ENCODE measurements at regions not wholly inside any gene's neighbourhood (a gene's known extent, or its start where the extent isn't known, plus 50 kb on each side); places are given as distances from the start of the nearest gene placed in this dataset.

DNA sequence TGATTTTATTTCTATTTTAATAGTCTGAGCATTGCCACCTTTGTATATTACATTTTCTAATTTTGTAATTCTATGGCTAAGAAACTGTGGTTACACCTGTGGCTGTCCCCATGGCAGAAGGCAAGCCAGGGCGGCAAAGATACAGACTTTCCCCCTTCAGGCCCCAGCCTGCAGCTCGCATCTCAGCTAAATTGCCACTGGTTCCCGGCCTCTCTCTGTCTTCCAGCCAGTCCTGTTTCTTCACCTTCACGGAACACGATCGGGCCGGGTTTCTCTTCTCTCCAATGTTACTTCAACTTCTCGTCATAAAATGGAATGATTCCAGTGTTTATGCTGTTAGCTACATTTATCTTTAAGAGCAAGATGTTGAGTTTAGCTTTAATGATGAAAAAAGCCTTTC is 124.5 kb upstream of the ZNF507 start:
- intact Hi-C loops (cut with micrococcal nuclease): no loop called here
- TF ChIP-seq, protein P1, sequence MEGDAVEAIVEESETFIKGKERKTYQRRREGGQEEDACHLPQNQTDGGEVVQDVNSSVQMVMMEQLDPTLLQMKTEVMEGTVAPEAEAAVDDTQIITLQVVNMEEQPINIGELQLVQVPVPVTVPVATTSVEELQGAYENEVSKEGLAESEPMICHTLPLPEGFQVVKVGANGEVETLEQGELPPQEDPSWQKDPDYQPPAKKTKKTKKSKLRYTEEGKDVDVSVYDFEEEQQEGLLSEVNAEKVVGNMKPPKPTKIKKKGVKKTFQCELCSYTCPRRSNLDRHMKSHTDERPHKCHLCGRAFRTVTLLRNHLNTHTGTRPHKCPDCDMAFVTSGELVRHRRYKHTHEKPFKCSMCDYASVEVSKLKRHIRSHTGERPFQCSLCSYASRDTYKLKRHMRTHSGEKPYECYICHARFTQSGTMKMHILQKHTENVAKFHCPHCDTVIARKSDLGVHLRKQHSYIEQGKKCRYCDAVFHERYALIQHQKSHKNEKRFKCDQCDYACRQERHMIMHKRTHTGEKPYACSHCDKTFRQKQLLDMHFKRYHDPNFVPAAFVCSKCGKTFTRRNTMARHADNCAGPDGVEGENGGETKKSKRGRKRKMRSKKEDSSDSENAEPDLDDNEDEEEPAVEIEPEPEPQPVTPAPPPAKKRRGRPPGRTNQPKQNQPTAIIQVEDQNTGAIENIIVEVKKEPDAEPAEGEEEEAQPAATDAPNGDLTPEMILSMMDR (IDR thresholded peaks at IDR 0.05; ENCODE audit: unreplicated experiment): no peak
- H3K9me3 Mint-ChIP-seq (ENCODE audit: unreplicated experiment): peaks cover 25% of the 10 kb centered on the region
- H3K27ac Mint-ChIP-seq (ENCODE audit: low read depth, unreplicated experiment): no peak overlapping the region
- BruUV-seq (replicated peaks): no TSS peak
- H3K4me3 Mint-ChIP-seq (ENCODE audit: unreplicated experiment): no peak overlapping the region
- H3K36me3 Mint-ChIP-seq (ENCODE audit: insufficient read depth, unreplicated experiment): no peaks in the 10 kb centered on the region
- CTCF ChIA-PET: interaction anchor here (0.6 kb wide), 2 partner anchors 22 to 1694 kb away, joined by 3 to 4 read pairs; no protein-coding TSS in a partner anchor
- no peak for DNase-seq (ENCODE audit: unreplicated experiment)
- H3K27me3 Mint-ChIP-seq (ENCODE audit: insufficient read depth, unreplicated experiment): no peaks in the 10 kb centered on the region
- POLR2A ChIA-PET: no interaction called here
- no peaks in the 10 kb centered on the region for H3K4me1 Mint-ChIP-seq (ENCODE audit: insufficient read depth, unreplicated experiment)

DNA sequence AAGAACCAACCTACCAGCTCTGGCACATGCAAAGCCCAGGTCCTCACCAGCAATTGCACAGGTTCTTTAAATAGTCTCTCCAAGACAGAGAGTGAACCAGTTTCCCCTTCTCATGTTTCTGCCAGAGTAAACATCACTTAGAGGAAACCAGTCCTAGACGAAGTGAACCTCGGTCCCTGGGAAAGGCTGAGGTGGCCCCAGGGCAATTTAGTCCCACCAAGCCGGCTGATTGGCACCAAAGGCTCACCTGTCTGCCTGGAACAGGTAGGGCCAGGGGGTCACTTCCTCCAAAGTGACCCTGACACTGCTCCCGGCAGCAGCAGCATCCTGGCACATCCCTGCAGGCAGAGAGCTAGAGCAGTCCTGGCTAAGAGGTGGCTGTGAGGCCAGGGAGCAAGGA is 122.9 kb upstream of the ZNF507 start:
- no peaks in the 10 kb centered on the region for H3K4me1 Mint-ChIP-seq (ENCODE audit: insufficient read depth, unreplicated experiment)
- H3K36me3 Mint-ChIP-seq (ENCODE audit: insufficient read depth, unreplicated experiment): no peaks in the 10 kb centered on the region
- POLR2A ChIA-PET: no interaction called here

DNA sequence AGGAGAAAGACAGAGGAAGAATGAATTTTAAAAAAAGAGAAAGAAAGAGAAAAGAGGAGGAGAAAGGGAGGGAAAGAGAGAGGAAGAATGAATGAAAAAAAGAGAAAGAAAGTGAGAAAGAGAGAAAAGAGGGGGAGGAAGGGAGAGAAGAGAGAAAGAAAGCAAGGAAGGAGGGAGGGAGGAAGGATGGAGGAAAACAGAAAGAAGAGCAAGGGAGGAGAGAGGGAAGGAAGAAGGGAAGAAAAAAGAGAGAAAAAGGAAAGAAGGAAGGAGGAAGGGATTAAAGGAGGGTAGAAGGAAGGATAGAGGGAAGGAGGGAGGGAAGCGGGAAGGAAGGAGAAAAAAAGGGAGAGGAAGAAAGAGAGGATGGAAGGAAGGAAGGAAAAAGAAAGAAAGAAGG is 122.3 kb upstream of the ZNF507 start:
- Mint-ChIP-seq H3K36me3 (ENCODE audit: insufficient read depth, unreplicated experiment) (no peaks in the 10 kb centered on the region), H3K9me3 (ENCODE audit: unreplicated experiment) (peaks cover 22% of the 10 kb centered on the region), H3K4me3 (ENCODE audit: unreplicated experiment) (no peak overlapping the region), H3K4me1 (ENCODE audit: insufficient read depth, unreplicated experiment) (no peaks in the 10 kb centered on the region), H3K27ac (ENCODE audit: low read depth, unreplicated experiment) (no peak overlapping the region), H3K27me3 (ENCODE audit: insufficient read depth, unreplicated experiment) (no peaks in the 10 kb centered on the region)
- intact Hi-C loops (cut with micrococcal nuclease): no loop called here
- CTCF ChIA-PET: no interaction called here
- no TSS peak for BruUV-seq (replicated peaks)
- TF ChIP-seq, protein P1 (IDR thresholded peaks at IDR 0.05; ENCODE audit: unreplicated experiment): no peak
- no peak for DNase-seq (ENCODE audit: unreplicated experiment)
- POLR2A ChIA-PET: no interaction called here

More for the DNA sequence above, 122.9 kb upstream of the ZNF507 start:
- CTCF ChIA-PET: no interaction called here
- Mint-ChIP-seq H3K27ac (ENCODE audit: low read depth, unreplicated experiment) (no peak overlapping the region), H3K4me3 (ENCODE audit: unreplicated experiment) (no peak overlapping the region), H3K27me3 (ENCODE audit: insufficient read depth, unreplicated experiment) (no peaks in the 10 kb centered on the region), H3K9me3 (ENCODE audit: unreplicated experiment) (peaks cover 22% of the 10 kb centered on the region)
- TF ChIP-seq, protein P1 (IDR thresholded peaks at IDR 0.05; ENCODE audit: unreplicated experiment): no peak
- no TSS peak for BruUV-seq (replicated peaks)
- intact Hi-C loops (cut with micrococcal nuclease): no loop called here
- DNase-seq (ENCODE audit: unreplicated experiment): no peak

DNA sequence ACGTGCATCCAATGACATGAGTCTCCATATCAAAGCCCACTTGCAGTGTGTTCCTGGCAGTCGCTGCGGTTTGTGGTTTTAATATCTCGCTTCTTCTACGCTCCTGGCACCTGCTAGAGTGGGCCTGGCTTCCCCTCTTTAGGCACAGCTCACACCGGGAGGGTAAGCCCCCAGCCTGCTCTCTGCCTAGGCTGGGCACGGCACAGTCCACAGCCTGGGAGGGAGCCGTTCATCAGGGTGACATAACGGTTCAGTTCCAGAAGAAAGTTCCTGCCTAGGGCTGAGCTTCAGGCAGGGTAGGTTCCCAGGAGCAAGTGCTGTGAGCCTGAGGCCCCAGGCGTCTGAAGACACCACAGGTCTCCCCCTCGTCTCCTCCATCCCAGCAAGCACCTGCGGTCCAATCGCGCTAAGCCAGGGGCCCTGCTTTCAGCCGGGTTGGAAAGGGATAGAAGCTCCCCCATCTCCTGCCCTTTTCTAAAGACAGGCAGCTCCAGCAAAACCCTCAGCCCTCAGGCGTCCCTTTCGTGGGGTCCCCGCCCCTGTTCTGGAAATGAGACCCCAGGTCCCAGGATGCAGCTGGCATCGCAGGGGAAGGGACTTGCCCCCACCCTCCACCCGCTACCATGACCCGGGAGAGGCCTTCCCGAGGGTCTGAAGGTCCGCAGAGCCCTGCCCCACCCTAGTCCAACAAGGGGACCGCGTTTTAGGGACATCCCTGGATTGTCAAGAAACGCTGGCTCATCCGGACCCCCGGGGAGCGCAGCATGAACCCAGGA is 121.6 kb upstream of the ZNF507 start:
- TF ChIP-seq, protein P1 (IDR thresholded peaks at IDR 0.05; ENCODE audit: unreplicated experiment): no peak
- Mint-ChIP-seq H3K27me3 (ENCODE audit: insufficient read depth, unreplicated experiment) (no peaks in the 10 kb centered on the region), H3K4me3 (ENCODE audit: unreplicated experiment) (no peak overlapping the region), H3K27ac (ENCODE audit: low read depth, unreplicated experiment) (no peak overlapping the region), H3K36me3 (ENCODE audit: insufficient read depth, unreplicated experiment) (no peaks in the 10 kb centered on the region), H3K4me1 (ENCODE audit: insufficient read depth, unreplicated experiment) (no peaks in the 10 kb centered on the region), H3K9me3 (ENCODE audit: unreplicated experiment) (peaks cover 16% of the 10 kb centered on the region)
- ChIA-PET POLR2A (no interaction called here), CTCF (no interaction called here)
- DNase-seq (ENCODE audit: unreplicated experiment): no peak
- intact Hi-C loops (cut with micrococcal nuclease): no loop called here
- no TSS peak for BruUV-seq (replicated peaks)
